Sigmoid colon (tissue), 6 donors: ENCODE measurements at regions not wholly inside any gene's neighbourhood (a gene's known extent, or its start where the extent isn't known, plus 50 kb on each side); places are given as distances from the start of the nearest gene placed in this dataset.

Experiments
- DNase-seq: peaks from one replicate; pipeline ENCODE4 v3.0.0-alpha.2; 2019
- H3K27ac ChIP-seq, 4 donors: fragments of 200-600 bp; sonication (generic); one replicate each; pipeline ENCODE4 v1.5.1; 2016 to 2019; ENCODE audit warnings: mild to moderate bottlenecking in 1 of 4
- H3K27me3 ChIP-seq, 3 donors: fragments of 200-600 bp; sonication (generic); one replicate each; pipeline ENCODE4 v1.5.1; 2019; ENCODE audit warnings: mild to moderate bottlenecking in 1 of 3
- H3K36me3 ChIP-seq, 4 donors: fragments of 200-600 bp; sonication (generic); one replicate each; pipeline ENCODE4 v1.5.1; 2016 to 2019
- H3K4me1 ChIP-seq, 4 donors: fragments of 200-600 bp; sonication (generic); one replicate each; pipeline ENCODE4 v1.5.1; 2017 to 2019
- H3K4me3 ChIP-seq, 4 donors: fragments of 200-600 bp; sonication (generic); one replicate each; pipeline ENCODE4 v1.5.1; 2017 to 2019; ENCODE audit warnings: mild to moderate bottlenecking in 2 of 4, moderate library complexity in 1 of 4
- H3K9me3 ChIP-seq, 4 donors: fragments of 200-600 bp in 3 of 4; sonication (generic) in 3 of 4; one replicate each; pipeline versions ENCODE4 v1.5.1 to v1.6.1; 2013 to 2019
- CTCF ChIP-seq, 4 experiments: fragments of 450-650 bp in 3 of 4; fragments of 200-600 bp in 1 of 4; IDR thresholded peaks; one replicate each; pipeline ENCODE4 v1.5.1; 2016 to 2019; ENCODE audit warnings: antibody characterized with exemption in 4 of 4, mild to moderate bottlenecking in 3 of 4, moderate library complexity in 2 of 4
- EP300 ChIP-seq, 4 donors: sonication (generic); formaldehyde crosslinking; IDR thresholded peaks; one replicate each; pipeline ENCODE4 v1.6.1; 2017; ENCODE audit warnings: antibody characterized with exemption in 4 of 4
- POLR2A ChIP-seq, 2 donors: fragments of 450-650 bp; IDR thresholded peaks; one replicate each; pipeline ENCODE4 v1.6.1; 2016; ENCODE audit warnings: antibody characterized with exemption in 2 of 2, mild to moderate bottlenecking in 2 of 2, moderate library complexity in 2 of 2
- POLR2AphosphoS5 ChIP-seq, 4 donors: sonication (generic); formaldehyde crosslinking; IDR thresholded peaks; one replicate each; pipeline ENCODE4 v1.6.1; 2017; ENCODE audit warnings: antibody characterized with exemption in 4 of 4
- WGBS, 2 donors: extraction: QIAGEN DNeasy Blood & Tissue Kit; methylation state at CpG; one replicate each; pipeline ENCODE4 v1.1.7; 2013; 5-methylcytosine and 5-hydroxymethylcytosine counted together
- intact Hi-C: fragments of 100-400 bp; cut with DNase I; formaldehyde crosslinking; loops from one replicate; pipeline ENCODE4 v1.15.1; 2023
- donor health status: healthy with polysubstance abuse.
- donor health status: healthy.

GRCh38 chr4:38189445-38189844 lies 229.2 kb downstream of the PTTG2 start:
- TF ChIP-seq EP300 (IDR thresholded peaks at IDR 0.05) (no peak), POLR2AphosphoS5 (IDR thresholded peaks at IDR 0.05) (no peak), CTCF (IDR thresholded peaks at IDR 0.05) (no peak), POLR2A (IDR thresholded peaks at IDR 0.05) (no peak)
- peaks cover 0 to 23% (median 20%) of the 10 kb centered on the region in 4 donors for H3K4me1 ChIP-seq
- intact Hi-C loops, result no loop called here
- no peaks in the 10 kb centered on the region for H3K27me3 ChIP-seq
- H3K36me3 ChIP-seq, result no peaks in the 10 kb centered on the region
- no peaks in the 10 kb centered on the region for H3K9me3 ChIP-seq
- H3K4me3 ChIP-seq, result no peak overlapping the region
- peak overlapping the region in 1 of 4 donors; percentile 57 for H3K27ac ChIP-seq
- no peak for DNase-seq
- WGBS, 2 donors, result 67 to 74% methylated on average over 3 of the region's 3 CpGs

GRCh38 chr4:38190717-38191178 lies 230.6 kb downstream of the PTTG2 start:
- intact Hi-C loops, result no loop called here
- 63 to 69% methylated on average over 4 of the region's 4 CpGs for WGBS, 2 donors
- Histone ChIP-seq H3K27me3 (no peaks in the 10 kb centered on the region), H3K9me3 (peaks cover 0 to 5% (median 0%) of the 10 kb centered on the region in 4 donors), H3K4me3 (no peak overlapping the region), H3K36me3 (no peaks in the 10 kb centered on the region), H3K4me1 (peaks cover 0 to 23% (median 20%) of the 10 kb centered on the region in 4 donors), H3K27ac (peak overlapping the region; percentile 34 to 57 (median 46))
- DNase-seq, result no peak
- TF ChIP-seq EP300 (IDR thresholded peaks at IDR 0.05) (no peak), POLR2AphosphoS5 (IDR thresholded peaks at IDR 0.05) (peak in 1 of 4 donors; percentile 27)

GRCh38 chr4:38192516-38192915 lies 232.3 kb downstream of the PTTG2 start:
- Histone ChIP-seq H3K27ac (no peak overlapping the region), H3K27me3 (no peaks in the 10 kb centered on the region), H3K36me3 (no peaks in the 10 kb centered on the region), H3K4me3 (no peak overlapping the region), H3K9me3 (peaks cover 0 to 5% (median 0%) of the 10 kb centered on the region in 4 donors), H3K4me1 (peaks cover 0 to 23% (median 20%) of the 10 kb centered on the region in 4 donors)
- TF ChIP-seq CTCF (IDR thresholded peaks at IDR 0.05) (no peak), EP300 (IDR thresholded peaks at IDR 0.05) (no peak), POLR2A (IDR thresholded peaks at IDR 0.05) (no peak), POLR2AphosphoS5 (IDR thresholded peaks at IDR 0.05) (no peak)
- WGBS, 2 donors, result 80 to 92% methylated on average over 3 of the region's 3 CpGs
- intact Hi-C loops, result no loop called here
- no peak for DNase-seq

- peaks cover 0 to 5% (median 0%) of the 10 kb centered on the region in 4 donors for H3K9me3 ChIP-seq
- no peak for DNase-seq
- H3K27ac ChIP-seq, result no peak overlapping the region
- H3K27me3 ChIP-seq, result no peaks in the 10 kb centered on the region
- no peak overlapping the region for H3K4me3 ChIP-seq
- intact Hi-C loops, result no loop called here
- whole genome bisulfite sequencing, 2 donors, result 72 to 85% methylated on average over 2 of the region's 2 CpGs
- H3K4me1 ChIP-seq, result peaks cover 0 to 23% (median 20%) of the 10 kb centered on the region in 4 donors
- TF ChIP-seq POLR2AphosphoS5 (IDR thresholded peaks at IDR 0.05) (no peak), CTCF (IDR thresholded peaks at IDR 0.05) (no peak), POLR2A (IDR thresholded peaks at IDR 0.05) (no peak), EP300 (IDR thresholded peaks at IDR 0.05) (no peak)
- H3K36me3 ChIP-seq, result no peaks in the 10 kb centered on the region
Measured at GRCh38 chr4:38193236-38193863, 233.2 kb downstream of the PTTG2 start.

GRCh38 chr4:38194047-38194602 lies 233.9 kb downstream of the PTTG2 start:
- intact Hi-C loops, result no loop called here
- 66 to 87% methylated on average over 2 of the region's 2 CpGs for WGBS, 2 donors

More at GRCh38 chr4:38194047-38194602, 233.9 kb downstream of the PTTG2 start:
- Histone ChIP-seq H3K9me3 (peaks cover 0 to 5% (median 0%) of the 10 kb centered on the region in 4 donors), H3K4me3 (no peak overlapping the region), H3K4me1 (peaks cover 0 to 23% (median 19%) of the 10 kb centered on the region in 4 donors), H3K27ac (no peak overlapping the region), H3K27me3 (no peaks in the 10 kb centered on the region), H3K36me3 (no peaks in the 10 kb centered on the region)
- TF ChIP-seq EP300 (IDR thresholded peaks at IDR 0.05) (no peak), CTCF (IDR thresholded peaks at IDR 0.05) (no peak), POLR2A (IDR thresholded peaks at IDR 0.05) (no peak), POLR2AphosphoS5 (IDR thresholded peaks at IDR 0.05) (no peak)
- DNase-seq, result no peak
